ENCODE measurements at regions not wholly inside any gene's neighbourhood (a gene's known extent, or its start where the extent isn't known, plus 50 kb on each side); places are given as distances from the start of the nearest gene placed in this dataset.

DNA sequence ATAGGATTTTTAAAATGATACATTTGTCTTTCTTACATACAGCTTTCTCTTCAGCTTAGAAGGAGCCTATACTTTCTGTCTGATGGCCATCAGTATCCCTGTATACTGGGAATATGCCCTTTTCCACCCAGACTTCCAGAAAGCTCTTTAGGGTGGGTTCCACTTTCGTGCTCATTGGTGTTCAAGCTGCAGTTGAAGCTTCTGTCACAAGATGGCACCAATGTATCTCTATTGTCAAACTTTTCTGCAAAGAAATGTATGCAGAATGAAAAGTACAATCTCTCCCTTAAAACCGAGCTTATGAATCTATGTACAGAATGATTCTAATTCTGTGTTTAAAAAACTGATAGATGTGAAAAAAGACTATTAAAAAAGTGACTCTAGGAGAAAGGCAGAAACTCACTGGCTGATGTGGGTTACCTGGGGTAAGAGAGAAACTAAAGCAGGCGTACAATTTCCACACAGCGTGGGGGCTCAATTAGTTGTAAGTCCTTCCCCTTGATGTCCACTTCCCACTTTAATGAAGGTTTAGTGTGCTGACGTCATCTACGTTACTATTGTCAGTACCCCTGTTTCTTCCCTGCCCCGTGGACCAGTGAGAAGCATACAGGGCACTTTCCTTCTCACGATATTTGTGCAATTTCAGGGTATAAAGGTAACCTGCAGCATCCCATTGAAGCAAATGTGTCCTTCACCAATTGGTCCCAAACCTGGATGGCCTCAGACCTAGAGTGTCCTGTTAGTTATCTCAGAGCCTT is 57.3 kb upstream of the TCEAL2 start:
- peak in 1 of 3 experiments; percentile 1 for DNase-seq (ENCODE audit: low read depth in 3 of 3)

DNA sequence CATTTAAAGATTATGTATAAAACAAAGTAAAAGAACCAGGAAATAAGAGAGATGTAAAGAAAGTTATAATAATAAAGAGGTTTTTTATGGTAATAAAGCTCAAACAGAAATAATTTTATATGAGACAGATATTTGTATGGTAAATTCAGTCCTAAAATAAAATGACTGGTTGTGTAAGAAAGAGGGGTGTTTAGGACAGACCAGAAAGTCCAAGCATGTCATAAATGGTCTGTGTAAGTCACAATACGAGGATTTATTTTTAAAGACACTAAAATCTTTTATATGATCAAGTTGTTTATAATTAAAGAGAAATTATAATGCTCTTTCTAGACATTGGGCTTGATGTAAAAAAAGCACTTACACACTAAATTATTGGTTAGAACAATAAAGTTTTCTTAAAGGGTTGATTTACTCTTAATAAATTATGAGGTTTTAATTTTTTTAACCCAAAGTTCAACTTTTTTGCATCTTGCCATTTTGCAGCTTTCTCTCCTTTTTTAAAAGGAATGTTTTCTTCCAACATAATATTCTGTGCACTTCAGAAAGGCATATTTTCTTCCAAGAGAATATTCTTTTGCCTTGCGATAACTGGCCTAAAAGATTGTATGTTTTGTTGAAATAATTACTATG is 61.9 kb upstream of the TCEAL2 start:
- no peak for DNase-seq (ENCODE audit: low read depth in 3 of 3)

DNA sequence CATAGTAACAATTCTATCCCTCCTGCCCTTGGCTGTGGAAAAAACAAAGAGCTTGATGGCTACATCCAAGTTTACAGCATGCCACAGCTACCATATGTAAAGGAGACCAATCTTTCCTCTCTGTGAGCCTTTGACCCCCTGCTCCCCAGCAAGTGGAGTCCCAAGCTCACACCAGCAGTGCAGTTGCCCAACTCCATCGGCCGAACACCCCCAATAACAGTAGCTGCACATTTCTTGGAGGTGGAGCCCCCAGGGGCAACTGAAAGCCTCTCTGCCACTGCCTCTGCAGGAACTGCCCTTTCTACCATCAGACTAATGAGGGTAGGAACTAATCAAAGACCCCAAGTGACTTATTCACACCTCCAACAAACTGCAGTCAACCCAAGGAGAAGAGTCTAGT is 81.0 kb upstream of the TCEAL2 start:
- no peak for DNase-seq (ENCODE audit: low read depth in 3 of 3)

DNA sequence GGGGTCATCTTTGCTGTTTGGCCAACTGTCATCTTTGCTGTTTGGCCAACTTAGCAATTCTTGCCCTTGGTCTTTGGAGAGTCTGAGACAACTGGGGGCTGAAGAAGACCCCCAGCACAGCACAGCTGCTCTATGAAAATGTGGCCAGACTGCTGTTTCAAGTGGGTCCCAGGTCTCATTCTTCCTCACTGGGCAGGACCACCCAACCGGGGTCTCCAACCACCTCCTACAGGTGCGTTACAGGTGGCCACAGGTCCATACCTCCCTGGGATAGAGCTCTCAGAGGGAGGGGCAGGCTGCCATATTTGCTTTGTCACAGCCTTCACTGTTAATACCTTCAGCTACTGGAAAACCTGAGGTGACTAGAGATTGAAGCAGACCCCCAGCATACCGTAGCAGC is 82.1 kb upstream of the TCEAL2 start:
- DNase-seq (ENCODE audit: low read depth in 3 of 3) = no peak

DNA sequence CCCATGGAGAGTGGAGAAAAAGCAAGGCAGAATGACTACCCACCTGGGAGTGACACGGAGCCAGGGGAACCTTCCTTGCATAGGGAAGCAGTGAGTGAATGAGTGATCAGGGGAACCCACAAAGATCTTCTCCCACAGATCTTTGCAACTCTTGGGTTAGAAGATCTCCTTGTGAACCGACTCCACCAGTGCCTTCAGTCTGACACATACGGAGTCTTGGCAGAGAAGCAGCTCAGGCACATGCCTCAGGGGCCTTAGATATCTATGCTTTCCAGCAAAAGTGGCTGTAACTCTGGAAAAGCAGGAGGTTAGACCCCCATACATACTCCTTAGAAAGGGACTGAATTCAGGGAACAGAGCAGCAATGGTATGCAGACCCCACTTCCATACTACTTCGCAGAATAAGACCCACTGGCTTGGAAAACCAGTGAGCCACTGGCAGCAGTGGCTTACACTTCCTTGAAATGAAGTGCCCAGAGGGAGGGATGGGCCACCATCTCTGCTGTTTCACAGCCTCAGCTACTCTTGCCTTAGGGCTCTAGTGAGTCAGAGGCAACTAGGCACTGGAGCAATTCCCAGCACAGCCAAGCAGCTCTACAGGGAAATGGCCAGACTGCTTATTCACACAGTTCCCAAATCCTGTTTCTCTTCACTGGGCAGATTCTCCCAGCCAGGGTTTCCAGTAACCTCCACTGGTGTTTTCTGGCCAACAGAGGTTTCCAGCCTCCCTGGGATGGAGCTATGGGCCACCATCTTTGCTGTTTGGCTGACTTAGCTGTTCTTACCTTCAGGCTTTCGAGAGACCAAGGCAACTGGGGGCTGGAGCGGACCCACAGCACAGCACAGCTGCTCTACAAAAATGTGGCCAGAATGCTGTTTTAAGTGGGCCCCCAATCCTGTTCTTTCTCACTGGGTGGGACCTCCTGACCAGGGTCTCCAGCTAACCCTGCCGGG is 82.8 kb upstream of the TCEAL2 start:
- no peak for DNase-seq (ENCODE audit: low read depth in 3 of 3)

DNA sequence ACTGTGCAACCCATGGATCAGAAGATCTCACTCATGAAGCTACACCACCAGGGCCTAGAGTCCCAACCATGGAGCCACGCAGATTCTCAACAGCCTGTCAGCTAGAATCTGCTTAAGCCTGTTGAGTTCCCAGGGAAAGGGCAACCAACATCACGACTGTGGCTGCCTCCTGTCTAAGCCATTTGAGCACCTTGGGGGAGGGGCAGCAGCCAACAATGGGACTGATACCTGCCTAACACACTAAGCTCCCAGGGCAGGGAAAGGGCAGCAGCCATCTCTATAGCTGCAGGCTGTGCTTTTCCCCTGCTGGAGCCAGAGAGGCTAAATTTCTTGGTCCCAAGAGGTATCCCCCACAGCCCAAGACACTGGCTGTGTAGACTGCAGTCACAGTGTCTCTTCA is 96.5 kb upstream of the TCEAL2 start:
- no peak for DNase-seq (ENCODE audit: low read depth in 3 of 3)

DNA sequence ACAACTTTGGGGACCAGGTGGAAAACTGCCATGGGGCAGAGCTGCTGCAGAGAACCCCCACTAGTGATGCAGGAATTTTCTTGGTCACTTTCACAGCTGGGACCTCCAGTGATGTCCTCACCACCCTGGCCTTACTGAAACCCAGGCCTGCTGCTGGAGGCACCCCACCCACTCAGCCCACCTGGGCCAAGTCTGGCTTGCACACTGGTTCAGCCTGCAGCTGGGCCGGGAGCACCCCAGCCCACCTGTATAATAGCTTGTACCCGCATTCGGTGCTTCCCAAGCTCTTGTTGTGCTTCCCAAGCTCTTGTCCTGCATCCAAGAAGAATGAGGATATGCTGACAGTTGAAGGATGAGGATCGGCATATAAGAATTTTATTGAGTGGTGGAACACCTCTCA is 86.4 kb upstream of the ZMAT1 start:
- no peak for DNase-seq (ENCODE audit: low read depth in 3 of 3)

DNA sequence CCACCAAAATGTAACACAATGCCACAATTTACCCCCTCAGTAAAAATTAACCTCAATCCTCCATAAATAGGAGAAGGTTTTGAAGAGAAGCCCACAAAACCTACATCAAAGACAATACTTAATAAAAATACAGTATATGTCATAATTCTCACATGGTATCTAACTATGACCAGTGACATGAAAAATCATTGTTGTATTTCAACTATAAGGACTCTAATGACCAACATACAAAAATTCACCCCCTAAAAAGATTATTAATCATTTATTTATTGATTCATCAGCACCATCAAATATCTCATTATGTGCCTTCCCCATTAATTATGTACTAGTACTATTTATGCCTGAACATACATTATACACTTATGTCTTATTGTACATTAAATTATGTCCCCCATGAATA is 77.1 kb upstream of the ZMAT1 start:
- no peak for DNase-seq (ENCODE audit: low read depth in 3 of 3)

DNA sequence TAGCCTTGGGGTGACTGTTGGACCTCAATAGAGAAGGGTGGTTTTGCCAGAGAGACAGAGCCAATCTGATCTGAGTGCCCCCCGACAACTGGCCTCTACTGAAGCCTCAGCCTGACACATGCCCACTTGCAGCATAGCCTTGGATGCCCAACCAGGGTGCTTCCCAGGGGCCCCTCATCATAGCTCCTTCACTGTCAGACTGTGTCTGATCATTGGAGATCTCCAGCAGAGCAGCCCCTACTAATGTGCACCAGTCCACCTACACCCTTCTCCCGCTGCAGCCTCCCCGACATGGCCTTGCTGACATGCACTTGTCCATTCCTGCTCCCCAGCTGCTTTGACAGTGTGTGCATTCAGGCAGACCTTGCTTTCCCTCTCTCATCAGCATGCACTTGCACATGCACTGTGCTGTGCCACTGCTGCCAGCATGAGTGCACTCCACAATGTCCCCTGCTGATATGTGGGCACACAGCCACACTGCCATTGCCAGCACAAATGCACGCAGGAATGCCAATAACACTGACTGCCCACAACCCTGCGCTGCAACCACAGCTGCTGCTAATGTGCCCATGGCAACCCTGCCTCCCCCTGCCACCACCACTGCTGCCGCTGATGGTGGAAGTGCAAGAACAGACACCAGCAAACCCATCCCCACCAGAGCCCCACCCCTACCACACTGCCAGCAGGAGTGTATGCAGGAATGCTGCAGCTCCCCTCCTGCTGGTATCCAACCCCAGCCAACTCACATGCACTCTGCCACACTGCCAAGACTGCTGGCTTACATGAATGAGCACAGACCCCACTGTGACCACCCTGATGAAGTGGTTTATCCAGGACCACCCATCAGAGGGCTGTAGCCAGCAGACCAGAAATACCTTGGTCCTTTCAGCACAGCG is 68.1 kb upstream of the ZMAT1 start:
- DNase-seq (ENCODE audit: low read depth in 3 of 3) = no peak

DNA sequence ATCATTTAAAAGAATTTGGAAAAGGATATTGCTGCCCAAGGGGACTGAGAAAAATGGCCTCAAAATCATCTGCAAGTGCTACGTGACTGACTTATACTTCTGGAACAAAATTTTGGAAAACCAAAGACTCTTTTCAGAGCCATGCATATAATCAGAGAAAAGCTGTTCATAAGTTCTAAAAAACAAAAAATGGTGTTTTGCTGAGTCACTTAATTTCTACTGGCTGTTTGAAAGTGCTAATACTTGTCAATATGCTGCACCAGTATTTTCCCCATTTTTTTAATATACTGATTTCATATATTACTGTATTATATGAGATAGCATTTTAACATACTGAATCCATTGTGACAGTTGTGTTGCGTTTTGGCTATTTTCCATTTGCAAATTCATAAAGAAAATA is 61.5 kb upstream of the ZMAT1 start:
- DNase-seq (ENCODE audit: low read depth in 3 of 3) = no peak

DNA sequence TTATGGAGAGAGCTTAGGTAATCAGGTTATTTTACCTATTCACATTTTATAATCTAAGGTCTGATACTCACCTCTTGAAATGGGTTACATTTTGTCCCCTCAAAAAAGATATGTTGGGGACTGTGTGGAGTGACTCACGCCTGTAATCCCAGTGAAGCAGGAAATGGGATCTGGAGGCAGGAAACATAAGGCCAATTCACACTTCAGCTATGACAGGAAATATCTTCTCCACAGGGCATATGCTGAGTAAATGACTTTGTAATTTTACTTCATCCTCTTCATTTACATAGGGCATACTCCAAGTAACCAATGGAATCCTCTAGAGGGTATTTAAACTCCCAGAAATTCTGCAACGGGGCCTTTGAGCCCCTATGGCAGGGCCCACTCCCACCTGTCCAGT is 54.8 kb upstream of the ZMAT1 start:
- no peak for DNase-seq (ENCODE audit: low read depth in 3 of 3)
